ENCODE measurements at regions not wholly inside any gene's neighbourhood (a gene's known extent, or its start where the extent isn't known, plus 50 kb on each side); places are given as distances from the start of the nearest gene placed in this dataset.
"Not testable (repeated sequence)": the region's sequence is repeated elsewhere in the genome, so short reads cannot be mapped to it uniquely, and the experiment has no call there.

- DNase-seq, result peak in 2 of 3 experiments; percentile 13 to 91
Measured at GRCh38 chr20:47991875-47992488, 206.7 kb upstream of the SULF2 start.

- DNase-seq, result no peak
Measured at GRCh38 chr20:47990507-47991150, 205.3 kb upstream of the SULF2 start.

- DNase-seq, result peak in 2 of 3 experiments; percentile 64 to 81
Measured at GRCh38 chr20:47989957-47990356, 204.7 kb upstream of the SULF2 start.

GRCh38 chr20:47988676-47989075, 203.4 kb upstream of the SULF2 start:
- DNase-seq, result no peak

GRCh38 chr20:47985092-47985850, 200.0 kb upstream of the SULF2 start:
- peak in 1 of 3 experiments; percentile 29 for DNase-seq

GRCh38 chr20:47984437-47984836, 199.2 kb upstream of the SULF2 start:
- DNase-seq, result no peak

GRCh38 chr20:47983642-47984041, 198.4 kb upstream of the SULF2 start:
- DNase-seq, result not testable (repeated sequence)

GRCh38 chr20:47982574-47983360, 197.5 kb upstream of the SULF2 start:
- DNase-seq, result no peak

GRCh38 chr20:47981222-47981621, 195.9 kb upstream of the SULF2 start:
- no peak for DNase-seq

- no peak for DNase-seq
Measured at GRCh38 chr20:47980336-47981177, 195.3 kb upstream of the SULF2 start.

- DNase-seq, result not testable (repeated sequence)
Measured at GRCh38 chr20:47979361-47980095, 194.2 kb upstream of the SULF2 start.

- DNase-seq, result not testable (repeated sequence)
Measured at GRCh38 chr20:47978428-47979120, 193.3 kb upstream of the SULF2 start.

- DNase-seq, result not testable (repeated sequence)
Measured at GRCh38 chr20:47977789-47978252, 192.5 kb upstream of the SULF2 start.

- peak in 1 of 3 experiments; percentile 42 for DNase-seq
Measured at GRCh38 chr20:47977017-47977788, 191.9 kb upstream of the SULF2 start.

GRCh38 chr20:47974234-47974878, 189.1 kb upstream of the SULF2 start:
- DNase-seq, result no peak

- DNase-seq, result no peak
Measured at GRCh38 chr20:47973519-47974233, 188.4 kb upstream of the SULF2 start.

- DNase-seq, result no peak
Measured at GRCh38 chr20:47972916-47973309, 187.6 kb upstream of the SULF2 start.

- peak in 1 of 3 experiments; percentile 13 for DNase-seq
Measured at GRCh38 chr20:47972297-47972915, 187.1 kb upstream of the SULF2 start.
